ENCODE measurements at regions not wholly inside any gene's neighbourhood (a gene's known extent, or its start where the extent isn't known, plus 50 kb on each side); places are given as distances from the start of the nearest gene placed in this dataset.

GRCh38 chr1:101713760-101714159, 283.0 kb downstream of the OLFM3 start:
- no peak overlapping the region for H3K4me3 Mint-ChIP-seq

DNA sequence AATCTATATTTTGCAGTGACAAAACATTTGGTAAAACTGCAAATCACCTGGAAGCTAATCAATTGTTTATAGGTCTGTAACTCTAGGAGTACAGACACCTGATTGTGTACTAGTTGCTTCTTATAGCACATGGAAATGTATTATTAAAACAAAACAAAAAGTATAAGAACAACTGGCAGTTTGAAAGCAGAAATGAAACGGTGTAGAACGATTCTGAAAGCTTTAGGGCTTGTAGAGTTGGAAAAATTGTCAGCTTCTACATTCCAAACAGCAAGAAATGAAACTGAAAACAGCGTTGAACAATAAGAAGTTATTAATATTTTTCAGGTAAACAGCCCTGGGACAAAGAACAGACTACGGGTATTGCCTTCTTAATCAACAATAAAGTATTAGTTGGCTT, 273.3 kb downstream of the OLFM3 start:
- no peaks in the 10 kb centered on the region for H3K36me3 Mint-ChIP-seq (ENCODE audit: low read depth)
- intact Hi-C loops (cut with micrococcal nuclease), result no loop called here
- H3K27ac Mint-ChIP-seq, result no peak overlapping the region
- POLR2A ChIA-PET, result no interaction called here
- no peak overlapping the region for H3K4me3 Mint-ChIP-seq
- ATAC-seq (ENCODE audit: low read depth), result no peak
- TF ChIP-seq, protein P1, sequence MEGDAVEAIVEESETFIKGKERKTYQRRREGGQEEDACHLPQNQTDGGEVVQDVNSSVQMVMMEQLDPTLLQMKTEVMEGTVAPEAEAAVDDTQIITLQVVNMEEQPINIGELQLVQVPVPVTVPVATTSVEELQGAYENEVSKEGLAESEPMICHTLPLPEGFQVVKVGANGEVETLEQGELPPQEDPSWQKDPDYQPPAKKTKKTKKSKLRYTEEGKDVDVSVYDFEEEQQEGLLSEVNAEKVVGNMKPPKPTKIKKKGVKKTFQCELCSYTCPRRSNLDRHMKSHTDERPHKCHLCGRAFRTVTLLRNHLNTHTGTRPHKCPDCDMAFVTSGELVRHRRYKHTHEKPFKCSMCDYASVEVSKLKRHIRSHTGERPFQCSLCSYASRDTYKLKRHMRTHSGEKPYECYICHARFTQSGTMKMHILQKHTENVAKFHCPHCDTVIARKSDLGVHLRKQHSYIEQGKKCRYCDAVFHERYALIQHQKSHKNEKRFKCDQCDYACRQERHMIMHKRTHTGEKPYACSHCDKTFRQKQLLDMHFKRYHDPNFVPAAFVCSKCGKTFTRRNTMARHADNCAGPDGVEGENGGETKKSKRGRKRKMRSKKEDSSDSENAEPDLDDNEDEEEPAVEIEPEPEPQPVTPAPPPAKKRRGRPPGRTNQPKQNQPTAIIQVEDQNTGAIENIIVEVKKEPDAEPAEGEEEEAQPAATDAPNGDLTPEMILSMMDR (IDR thresholded peaks at IDR 0.05), result no peak
- no peaks in the 10 kb centered on the region for H3K4me1 Mint-ChIP-seq
- DNase-seq, result no peak
- H3K9me3 Mint-ChIP-seq, result no peaks in the 10 kb centered on the region
- no peaks in the 10 kb centered on the region for H3K27me3 Mint-ChIP-seq
- CTCF ChIA-PET, result no interaction called here

More at GRCh38 chr1:101713760-101714159, 283.0 kb downstream of the OLFM3 start:
- ATAC-seq (ENCODE audit: low read depth) (no peak), DNase-seq (no peak)
- no peaks in the 10 kb centered on the region for H3K9me3 Mint-ChIP-seq
- no peaks in the 10 kb centered on the region for H3K4me1 Mint-ChIP-seq
- POLR2A ChIA-PET, result no interaction called here
- TF ChIP-seq, protein P1 (IDR thresholded peaks at IDR 0.05), result no peak
- CTCF ChIA-PET, result no interaction called here
- intact Hi-C loops (cut with micrococcal nuclease), result no loop called here
- H3K27ac Mint-ChIP-seq, result no peak overlapping the region
- no peaks in the 10 kb centered on the region for H3K27me3 Mint-ChIP-seq
- H3K36me3 Mint-ChIP-seq (ENCODE audit: low read depth), result no peaks in the 10 kb centered on the region

GRCh38 chr1:101728029-101728428, 268.7 kb downstream of the OLFM3 start:
- H3K27ac Mint-ChIP-seq, result no peak overlapping the region
- H3K4me3 Mint-ChIP-seq, result no peak overlapping the region
- no peaks in the 10 kb centered on the region for H3K36me3 Mint-ChIP-seq (ENCODE audit: low read depth)
- H3K27me3 Mint-ChIP-seq, result peaks cover 3% of the 10 kb centered on the region
- intact Hi-C loops (cut with micrococcal nuclease), result no loop called here
- no peak for DNase-seq
- TF ChIP-seq, protein P1 (IDR thresholded peaks at IDR 0.05), result no peak
- CTCF ChIA-PET, result no interaction called here
- H3K4me1 Mint-ChIP-seq, result no peaks in the 10 kb centered on the region
- ATAC-seq (ENCODE audit: low read depth), result no peak
- no peaks in the 10 kb centered on the region for H3K9me3 Mint-ChIP-seq
- POLR2A ChIA-PET, result no interaction called here

DNA sequence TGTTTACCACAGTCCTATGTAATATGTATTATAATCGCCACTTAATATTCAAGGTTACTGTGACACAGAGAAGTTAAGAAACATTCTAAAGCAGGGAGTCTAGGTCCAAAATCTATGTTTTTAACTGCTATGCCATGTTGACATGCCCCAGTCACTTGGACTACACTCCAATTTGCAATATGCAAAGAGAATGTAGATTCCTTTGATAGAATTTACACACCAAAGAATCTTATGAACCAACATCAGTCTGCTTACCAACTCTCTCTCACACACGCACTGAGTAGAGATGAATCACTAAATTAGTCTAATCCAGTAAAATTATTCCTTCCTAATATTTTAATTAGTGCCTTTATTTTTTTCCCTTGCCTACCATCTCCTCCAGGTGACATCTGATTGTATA, 266.2 kb downstream of the OLFM3 start:
- ChIA-PET CTCF (no interaction called here), POLR2A (no interaction called here)
- Mint-ChIP-seq H3K4me1 (no peaks in the 10 kb centered on the region), H3K27ac (no peak overlapping the region), H3K36me3 (ENCODE audit: low read depth) (no peaks in the 10 kb centered on the region), H3K9me3 (no peaks in the 10 kb centered on the region), H3K4me3 (no peak overlapping the region), H3K27me3 (peaks cover 3% of the 10 kb centered on the region)
- TF ChIP-seq, protein P1 (IDR thresholded peaks at IDR 0.05), result no peak
- no peak for ATAC-seq (ENCODE audit: low read depth)
- intact Hi-C loops (cut with micrococcal nuclease), result no loop called here
- DNase-seq, result no peak

DNA sequence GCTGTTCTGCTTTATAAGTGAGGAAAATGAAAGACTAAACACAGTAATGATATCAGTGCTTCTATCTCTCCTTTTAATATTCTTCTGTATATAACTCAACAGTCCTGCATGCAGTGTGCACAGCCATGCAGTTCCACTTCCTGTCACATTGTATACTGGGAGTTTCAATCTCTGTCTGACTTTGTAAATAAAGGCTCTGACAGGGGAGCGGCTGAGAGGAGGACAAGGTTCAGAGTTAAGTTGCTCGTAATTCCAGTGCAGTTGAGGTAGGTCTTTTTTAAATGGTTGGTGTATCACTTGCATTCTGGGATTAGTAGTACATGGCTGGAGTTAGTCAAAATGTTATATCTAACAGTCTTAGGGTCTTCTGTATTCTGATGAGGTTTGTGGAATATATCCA, 264.5 kb downstream of the OLFM3 start:
- Mint-ChIP-seq H3K27ac (no peak overlapping the region), H3K36me3 (ENCODE audit: low read depth) (no peaks in the 10 kb centered on the region), H3K4me3 (no peak overlapping the region), H3K27me3 (peaks cover 3% of the 10 kb centered on the region), H3K4me1 (no peaks in the 10 kb centered on the region), H3K9me3 (no peaks in the 10 kb centered on the region)
- ChIA-PET CTCF (no interaction called here), POLR2A (no interaction called here)
- ATAC-seq (ENCODE audit: low read depth) (no peak), DNase-seq (no peak)
- intact Hi-C loops (cut with micrococcal nuclease), result no loop called here
- TF ChIP-seq, protein P1 (IDR thresholded peaks at IDR 0.05), result no peak

All from activated B cell treated with CpG ODN at 0.5 μM for 24 hours (primary cell).